Endodermal cell (in vitro differentiated cells): ENCODE measurements at regions not wholly inside any gene's neighbourhood (a gene's known extent, or its start where the extent isn't known, plus 50 kb on each side); places are given as distances from the start of the nearest gene placed in this dataset.

ENCODE experiments used
- DNase-seq: peaks from one replicate; pipeline ENCODE4 v3.0.0-alpha.2; 2017
- H3K27ac ChIP-seq: 2 replicates; pipeline ENCODE4 v1.5.1; 2013; ENCODE audit warnings: mild to moderate bottlenecking, low read depth, low read length, moderate library complexity
- H3K27me3 ChIP-seq: 2 replicates; pipeline ENCODE4 v1.6.1; 2013; ENCODE audit warnings: mild to moderate bottlenecking, low read length, moderate library complexity; ENCODE audit not compliant: insufficient read depth, control insufficient read depth, poor library complexity, severe bottlenecking
- H3K36me3 ChIP-seq: 2 replicates; pipeline ENCODE4 v1.7.0; 2013; ENCODE audit warnings: mild to moderate bottlenecking, low read length, moderate library complexity; ENCODE audit not compliant: control insufficient read depth, insufficient read depth
- H3K4me1 ChIP-seq: one replicate; pipeline ENCODE4 v1.7.0; 2013; ENCODE audit warnings: low read length; ENCODE audit not compliant: control insufficient read depth, insufficient read depth
- H3K4me3 ChIP-seq: 2 replicates; pipeline ENCODE4 v1.5.1; 2013; ENCODE audit warnings: mild to moderate bottlenecking, low read length, moderate library complexity
- H3K9ac ChIP-seq: 2 replicates; pipeline ENCODE4 v1.6.1; 2013; ENCODE audit warnings: mild to moderate bottlenecking, low read length, moderate library complexity; ENCODE audit not compliant: poor library complexity, severe bottlenecking; ENCODE audit errors: extremely low read depth
- H3K9me3 ChIP-seq: 2 replicates; pipeline ENCODE4 v1.6.1; 2013; ENCODE audit warnings: mild to moderate bottlenecking, low read length, moderate library complexity; ENCODE audit not compliant: control insufficient read depth
- H3K27ac Mint-ChIP-seq: 2 replicates; pipeline ENCODE4 v1.8.0; 2020; ENCODE audit warnings: mixed read lengths
- H3K27me3 Mint-ChIP-seq: 2 replicates; pipeline ENCODE4 v1.8.0; 2021; ENCODE audit warnings: mild to moderate bottlenecking, mixed read lengths; ENCODE audit not compliant: insufficient read depth
- H3K36me3 Mint-ChIP-seq: 2 replicates; pipeline ENCODE4 v1.8.0; 2020; ENCODE audit warnings: low read depth, mixed read lengths
- H3K4me1 Mint-ChIP-seq: 2 replicates; pipeline ENCODE4 v1.8.0; 2020; ENCODE audit warnings: mixed read lengths
- H3K4me3 Mint-ChIP-seq: 2 replicates; pipeline ENCODE4 v1.8.0; 2020; ENCODE audit warnings: mild to moderate bottlenecking, moderate library complexity, mixed read lengths
- H3K9me3 Mint-ChIP-seq: 2 replicates; pipeline ENCODE4 v1.8.0; 2020; ENCODE audit warnings: mild to moderate bottlenecking, mixed read lengths
- WGBS, 2 experiments: methylation state at CpG; one replicate each; pipeline versions ENCODE4 v1.1.5 to v1.1.7; 2013; ENCODE audit warnings: missing lambda C conversion rate in 2 of 2, mixed read lengths in 1 of 2; ENCODE audit not compliant: insufficient coverage in 1 of 2, insufficient read length in 1 of 2; 5-methylcytosine and 5-hydroxymethylcytosine counted together
- TF ChIP-seq, protein P1 (sequence below): fragments of 200-600 bp; sonication (generic); conservative IDR thresholded peaks from 2 replicates; pipeline ENCODE4 v1.5.0; 2021; ENCODE audit warnings: antibody characterized with exemption, mild to moderate bottlenecking

DNA sequence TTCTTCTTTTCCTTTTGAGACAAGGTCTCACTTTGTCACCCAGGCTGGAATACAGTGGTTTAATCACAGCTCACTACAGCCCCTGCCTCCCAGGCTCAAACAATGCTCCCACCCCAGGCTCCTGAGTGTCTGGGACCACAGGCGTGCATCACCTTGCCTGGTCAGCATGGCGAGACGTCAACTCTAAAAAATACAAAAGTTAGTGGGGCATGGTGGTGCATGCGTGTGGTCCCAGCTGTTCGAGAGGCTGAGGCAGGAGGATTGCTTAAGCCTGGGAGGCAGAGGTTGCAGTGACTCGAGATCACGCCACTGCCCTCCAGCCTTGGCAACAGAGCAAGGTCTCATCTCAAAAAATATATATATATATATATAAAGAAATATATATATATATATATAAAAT, 242.4 kb downstream of the SHOX start:
- TF ChIP-seq, protein P1, sequence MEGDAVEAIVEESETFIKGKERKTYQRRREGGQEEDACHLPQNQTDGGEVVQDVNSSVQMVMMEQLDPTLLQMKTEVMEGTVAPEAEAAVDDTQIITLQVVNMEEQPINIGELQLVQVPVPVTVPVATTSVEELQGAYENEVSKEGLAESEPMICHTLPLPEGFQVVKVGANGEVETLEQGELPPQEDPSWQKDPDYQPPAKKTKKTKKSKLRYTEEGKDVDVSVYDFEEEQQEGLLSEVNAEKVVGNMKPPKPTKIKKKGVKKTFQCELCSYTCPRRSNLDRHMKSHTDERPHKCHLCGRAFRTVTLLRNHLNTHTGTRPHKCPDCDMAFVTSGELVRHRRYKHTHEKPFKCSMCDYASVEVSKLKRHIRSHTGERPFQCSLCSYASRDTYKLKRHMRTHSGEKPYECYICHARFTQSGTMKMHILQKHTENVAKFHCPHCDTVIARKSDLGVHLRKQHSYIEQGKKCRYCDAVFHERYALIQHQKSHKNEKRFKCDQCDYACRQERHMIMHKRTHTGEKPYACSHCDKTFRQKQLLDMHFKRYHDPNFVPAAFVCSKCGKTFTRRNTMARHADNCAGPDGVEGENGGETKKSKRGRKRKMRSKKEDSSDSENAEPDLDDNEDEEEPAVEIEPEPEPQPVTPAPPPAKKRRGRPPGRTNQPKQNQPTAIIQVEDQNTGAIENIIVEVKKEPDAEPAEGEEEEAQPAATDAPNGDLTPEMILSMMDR = no peak
- Mint-ChIP-seq H3K36me3 (no peaks in the 10 kb centered on the region), H3K9me3 (peaks cover 8% of the 10 kb centered on the region), H3K4me1 (no peaks in the 10 kb centered on the region), H3K27ac (no peak overlapping the region), H3K27me3 (peaks cover 2% of the 10 kb centered on the region), H3K4me3 (no peak overlapping the region)
- no peaks in the 10 kb centered on the region for H3K27me3 ChIP-seq
- no peak for DNase-seq
- no peak overlapping the region for H3K9ac ChIP-seq
- H3K36me3 ChIP-seq = no peaks in the 10 kb centered on the region
- WGBS, 2 experiments = 83 to 89% methylated on average over 5 of the region's 7 CpGs
- H3K4me3 ChIP-seq = no peak overlapping the region
- H3K9me3 ChIP-seq = peaks cover 5% of the 10 kb centered on the region
- H3K27ac ChIP-seq = no peak overlapping the region
- no peaks in the 10 kb centered on the region for H3K4me1 ChIP-seq

- no peaks in the 10 kb centered on the region for H3K9me3 ChIP-seq
- WGBS, 2 experiments = 91 to 94% methylated on average over 10 to 18 of the region's 19 CpGs
- no peak overlapping the region for H3K9ac ChIP-seq
- H3K4me3 ChIP-seq = no peak overlapping the region
- no peaks in the 10 kb centered on the region for H3K36me3 ChIP-seq
- Mint-ChIP-seq H3K27me3 (peaks cover 2% of the 10 kb centered on the region), H3K4me1 (no peaks in the 10 kb centered on the region), H3K9me3 (peaks cover 1% of the 10 kb centered on the region), H3K36me3 (no peaks in the 10 kb centered on the region), H3K4me3 (no peak overlapping the region), H3K27ac (no peak overlapping the region)
- TF ChIP-seq, protein P1 = no peak
- no peaks in the 10 kb centered on the region for H3K4me1 ChIP-seq
- no peak overlapping the region for H3K27ac ChIP-seq
- peak; percentile 22 for DNase-seq
- no peaks in the 10 kb centered on the region for H3K27me3 ChIP-seq
Observed at GRCh38 chrX:872090-872489, 241.5 kb downstream of the SHOX start.

GRCh38 chrX:871626-872025, 241.0 kb downstream of the SHOX start:
- WGBS, 2 experiments = 94 to 96% methylated on average over 8 to 10 of the region's 10 CpGs
- Mint-ChIP-seq H3K27ac (no peak overlapping the region), H3K4me1 (no peaks in the 10 kb centered on the region), H3K36me3 (no peaks in the 10 kb centered on the region), H3K4me3 (no peak overlapping the region), H3K9me3 (no peaks in the 10 kb centered on the region), H3K27me3 (peaks cover 2% of the 10 kb centered on the region)
- TF ChIP-seq, protein P1 = no peak
- no peaks in the 10 kb centered on the region for H3K27me3 ChIP-seq
- H3K36me3 ChIP-seq = no peaks in the 10 kb centered on the region
- H3K9ac ChIP-seq = no peak overlapping the region
- H3K9me3 ChIP-seq = no peaks in the 10 kb centered on the region
- H3K4me1 ChIP-seq = no peaks in the 10 kb centered on the region
- H3K27ac ChIP-seq = no peak overlapping the region
- DNase-seq = peak; percentile 31
- H3K4me3 ChIP-seq = no peak overlapping the region
